ENCODE measurements at regions not wholly inside any gene's neighbourhood (a gene's known extent, or its start where the extent isn't known, plus 50 kb on each side); places are given as distances from the start of the nearest gene placed in this dataset.

- Histone ChIP-seq H3K27me3 (no peaks in the 10 kb centered on the region), H3K9me3 (peaks cover 0 to 10% (median 0%) of the 10 kb centered on the region in 4 donors), H3K4me3 (no peak overlapping the region), H3K4me1 (no peaks in the 10 kb centered on the region), H3K27ac (no peak overlapping the region), H3K36me3 (no peaks in the 10 kb centered on the region)
- TF ChIP-seq EP300 (IDR thresholded peaks at IDR 0.05), result no peak
- no peak for TF ChIP-seq CTCF (IDR thresholded peaks at IDR 0.05)
- TF ChIP-seq POLR2A (IDR thresholded peaks at IDR 0.05), result no peak
- 95 to 96% methylated on average over 3 of the region's 3 CpGs for WGBS, 2 donors
- DNase-seq (ENCODE audit: low spot score in 2 of 2), result no peak
These were observed 578.9 kb downstream of the PLPP3 start for GRCh38 chr1:56000424-56000823.

- Histone ChIP-seq H3K4me1 (no peaks in the 10 kb centered on the region), H3K9me3 (peaks cover 0 to 11% (median 0%) of the 10 kb centered on the region in 4 donors), H3K36me3 (no peaks in the 10 kb centered on the region), H3K27ac (no peak overlapping the region), H3K27me3 (no peaks in the 10 kb centered on the region), H3K4me3 (no peak overlapping the region)
- 15% methylated on average over 1 of the region's 1 CpG for WGBS, 2 donors
- TF ChIP-seq CTCF (IDR thresholded peaks at IDR 0.05) (no peak), POLR2A (IDR thresholded peaks at IDR 0.05) (no peak), EP300 (IDR thresholded peaks at IDR 0.05) (no peak)
- no peak for DNase-seq (ENCODE audit: low spot score in 2 of 2)
These were observed 581.8 kb downstream of the PLPP3 start for GRCh38 chr1:55997536-55997935.

GRCh38 chr1:55993646-55994318 lies 585.6 kb downstream of the PLPP3 start:
- no peak for TF ChIP-seq CTCF (IDR thresholded peaks at IDR 0.05)
- TF ChIP-seq EP300 (IDR thresholded peaks at IDR 0.05), result no peak
- TF ChIP-seq POLR2A (IDR thresholded peaks at IDR 0.05), result no peak
- 77 to 82% methylated on average over 8 of the region's 8 CpGs for WGBS, 2 donors
- Histone ChIP-seq H3K9me3 (peaks cover 0 to 11% (median 0%) of the 10 kb centered on the region in 4 donors), H3K27me3 (no peaks in the 10 kb centered on the region), H3K4me1 (peaks cover 0 to 4% (median 0%) of the 10 kb centered on the region in 4 donors), H3K4me3 (no peak overlapping the region), H3K36me3 (no peaks in the 10 kb centered on the region), H3K27ac (no peak overlapping the region)
- no peak for DNase-seq (ENCODE audit: low spot score in 2 of 2)

GRCh38 chr1:55990007-55990406 lies 589.4 kb downstream of the PLPP3 start:
- no peak overlapping the region for H3K4me3 ChIP-seq
- H3K36me3 ChIP-seq, result no peaks in the 10 kb centered on the region
- DNase-seq (ENCODE audit: low spot score in 2 of 2), result no peak
- peaks cover 0 to 22% (median 0%) of the 10 kb centered on the region in 4 donors for H3K4me1 ChIP-seq
- no peaks in the 10 kb centered on the region for H3K9me3 ChIP-seq
- no peak for TF ChIP-seq EP300 (IDR thresholded peaks at IDR 0.05)
- TF ChIP-seq CTCF (IDR thresholded peaks at IDR 0.05), result no peak
- TF ChIP-seq POLR2A (IDR thresholded peaks at IDR 0.05), result no peak
- H3K27me3 ChIP-seq, result no peaks in the 10 kb centered on the region
- H3K27ac ChIP-seq, result no peak overlapping the region
- 42 to 48% methylated on average over 3 of the region's 3 CpGs for WGBS, 2 donors

GRCh38 chr1:55988963-55989452 lies 590.4 kb downstream of the PLPP3 start:
- H3K4me3 ChIP-seq, result no peak overlapping the region

More at GRCh38 chr1:55988963-55989452, 590.4 kb downstream of the PLPP3 start:
- no peaks in the 10 kb centered on the region for H3K27me3 ChIP-seq
- TF ChIP-seq POLR2A (IDR thresholded peaks at IDR 0.05), result no peak
- TF ChIP-seq CTCF (IDR thresholded peaks at IDR 0.05), result no peak
- TF ChIP-seq EP300 (IDR thresholded peaks at IDR 0.05), result no peak
- no peak for DNase-seq (ENCODE audit: low spot score in 2 of 2)
- 92 to 100% methylated on average over 1 of the region's 1 CpG for WGBS, 2 donors
- no peaks in the 10 kb centered on the region for H3K9me3 ChIP-seq
- no peaks in the 10 kb centered on the region for H3K36me3 ChIP-seq
- H3K27ac ChIP-seq, result no peak overlapping the region
- peaks cover 0 to 22% (median 0%) of the 10 kb centered on the region in 4 donors for H3K4me1 ChIP-seq

Measured in tibial nerve (tissue), 4 donors.